GM10248 (cell line): ENCODE measurements at regions not wholly inside any gene's neighbourhood (a gene's known extent, or its start where the extent isn't known, plus 50 kb on each side); places are given as distances from the start of the nearest gene placed in this dataset.
"Not testable (repeated sequence)": the region's sequence is repeated elsewhere in the genome, so short reads cannot be mapped to it uniquely, and the experiment has no call there.

Experiments used
- CTCF ChIA-PET: fragments of 300-600 bp; sonication (Branson Sonifier 250); formaldehyde crosslinking; extraction: SDS; loops from one replicate; lab custom pipeline; 2021; ENCODE audit warnings: antibody characterized with exemption; lab: Yijun Ruan, JAX
- POLR2A ChIA-PET: fragments of 350-650 bp; sonication (Branson Sonifier 250); formaldehyde crosslinking; extraction: SDS; loops from one replicate; lab custom pipeline; 2020; ENCODE audit warnings: antibody characterized with exemption; lab: Yijun Ruan, JAX
- DNase-seq: peaks from one replicate; pipeline ENCODE4 v3.0.0; 2012; ENCODE audit errors: extremely low spot score
- CTCF ChIP-seq: IDR thresholded peaks from 2 replicates; pipeline ENCODE4 v1.5.1; 2012; ENCODE audit warnings: mild to moderate bottlenecking, low read depth; ENCODE audit errors: extremely low read depth, missing control alignments, control extremely low read depth

GRCh38 chr20:18876394-18876793 lies 62.8 kb downstream of the SCP2D1 start:
- DNase-seq, POLR2A ChIA-PET, CTCF ChIA-PET: not testable (repeated sequence)

- DNase-seq, result no peak
- TF ChIP-seq CTCF, result no peak
- ChIA-PET CTCF (interaction anchor here (1.3 kb wide), 1 partner anchor 226 kb away, joined by 3 read pairs; no protein-coding TSS in a partner anchor), POLR2A (no interaction called here)
These were observed 65.7 kb downstream of the SCP2D1 start for GRCh38 chr20:18879262-18879661.

- no peak for TF ChIP-seq CTCF
- POLR2A ChIA-PET, result no interaction called here
- no peak for DNase-seq
- CTCF ChIA-PET, result no interaction called here
These were observed 73.2 kb downstream of the SCP2D1 start for GRCh38 chr20:18886756-18887155.

GRCh38 chr20:18901980-18902737 lies 88.6 kb downstream of the SCP2D1 start:
- no peak for TF ChIP-seq CTCF
- ChIA-PET POLR2A (no interaction called here), CTCF (interaction anchor here (0.9 to 1.3 kb wide), 4 partner anchors 14 to 141 kb away, joined by 3 to 4 read pairs (median 3); no protein-coding TSS in a partner anchor)
- no peak for DNase-seq

- DNase-seq, result no peak
- ChIA-PET CTCF (interaction anchor here (1.0 to 1.5 kb wide), 7 partner anchors 11 to 680 kb away, joined by 3 to 8 read pairs (median 4); no protein-coding TSS in a partner anchor), POLR2A (no interaction called here)
- no peak for TF ChIP-seq CTCF
These were observed 90.6 kb downstream of the SCP2D1 start for GRCh38 chr20:18904192-18904591.

GRCh38 chr20:18904624-18905023 lies 91.0 kb downstream of the SCP2D1 start:
- TF ChIP-seq CTCF, result peak; percentile 37
- no peak for DNase-seq
- ChIA-PET CTCF (interaction anchor here (1.0 to 1.5 kb wide), 8 partner anchors 10 to 680 kb away, joined by 3 to 8 read pairs (median 4); no protein-coding TSS in a partner anchor), POLR2A (no interaction called here)

GRCh38 chr20:18906046-18906445 lies 92.5 kb downstream of the SCP2D1 start:
- TF ChIP-seq CTCF, result no peak
- DNase-seq, result no peak

More at GRCh38 chr20:18906046-18906445, 92.5 kb downstream of the SCP2D1 start:
- ChIA-PET CTCF (interaction anchor here (1.1 to 1.3 kb wide), 2 partner anchors 9 to 274 kb away, joined by 3 read pairs; no protein-coding TSS in a partner anchor), POLR2A (no interaction called here)
